H1 (cell line): ENCODE measurements at regions not wholly inside any gene's neighbourhood (a gene's known extent, or its start where the extent isn't known, plus 50 kb on each side); places are given as distances from the start of the nearest gene placed in this dataset.

Experiments used
- CTCF ChIA-PET: fragments of 300-600 bp; sonication (Branson Sonifier 250); formaldehyde crosslinking; loops from one replicate; lab custom pipeline; 2021; ENCODE audit not compliant: partially characterized antibody; lab: Charles Lee
- POLR2A ChIA-PET: fragments of 300-600 bp; sonication (Branson Sonifier 250); formaldehyde crosslinking; loops from one replicate; lab custom pipeline; 2021; ENCODE audit warnings: inconsistent platforms; ENCODE audit not compliant: partially characterized antibody; lab: Charles Lee
- DNase-seq, 2 experiments: peaks; one replicate each; pipeline versions ENCODE4 v3.0.0 to v3.0.0-alpha.2; 2010 to 2022; ENCODE audit warnings: low spot score in 2 of 2, low read depth in 1 of 2, mixed read lengths in 1 of 2
- FAIRE-seq: peaks from 2 replicates; lab custom pipeline; 2011; peaks lifted over from hg19 to GRCh38; lab: Jason Lieb, UNC
- H2AFZ ChIP-seq: 2 replicates; pipeline ENCODE4 v1.8.1; 2012; ENCODE audit warnings: low read length, inconsistent platforms
- H2AK5ac ChIP-seq: 2 replicates; pipeline ENCODE4 v1.6.1; 2013; ENCODE audit warnings: low read depth, low read length
- H2BK120ac ChIP-seq: replicated peaks from 2 replicates; pipeline ENCODE3; 2013; ENCODE audit warnings: low read depth, low read length, inconsistent platforms
- H2BK12ac ChIP-seq: 2 replicates; pipeline ENCODE4 v1.6.1; 2013; ENCODE audit warnings: low read depth, low read length
- H2BK15ac ChIP-seq: 2 replicates; pipeline ENCODE4 v1.6.1; 2013; ENCODE audit warnings: low read length
- H2BK20ac ChIP-seq: 2 replicates; pipeline ENCODE4 v1.6.1; 2013; ENCODE audit warnings: low read length
- H2BK5ac ChIP-seq: 2 replicates; pipeline ENCODE4 v1.6.1; 2013; ENCODE audit warnings: low read depth, low read length
- H3K14ac ChIP-seq: 2 replicates; pipeline ENCODE4 v1.6.1; 2013; ENCODE audit warnings: inconsistent platforms; ENCODE audit not compliant: insufficient read length
- H3K18ac ChIP-seq: 2 replicates; pipeline ENCODE4 v1.6.1; 2013; ENCODE audit warnings: low read length; ENCODE audit errors: extremely low read depth
- H3K23ac ChIP-seq: 2 replicates; pipeline ENCODE4 v1.6.1; 2013; ENCODE audit warnings: inconsistent platforms; ENCODE audit not compliant: insufficient read length
- H3K23me2 ChIP-seq: 2 replicates; pipeline ENCODE4 v1.6.1; 2013; ENCODE audit warnings: low read depth, low read length
- H3K27ac ChIP-seq: 2 replicates; pipeline ENCODE4 v1.6.1; 2011; ENCODE audit warnings: low read depth, low read length, inconsistent platforms
- H3K27me3 ChIP-seq, 4 experiments: replicated peaks in 1 of 4; 1 replicate in 1 of 4; 2 replicates in 3 of 4; pipeline versions ENCODE4 v1.6.1 to v1.8.1; 2011 to 2013; ENCODE audit warnings: low read length in 3 of 4, mild to moderate bottlenecking in 3 of 4, inconsistent platforms in 2 of 4, mixed read lengths in 2 of 4, moderate library complexity in 1 of 4; ENCODE audit not compliant: control insufficient read depth in 3 of 4, insufficient read depth in 3 of 4; ENCODE audit errors: extremely low read depth in 1 of 4
- H3K36me3 ChIP-seq, 4 experiments: 2 replicates each; pipeline versions ENCODE4 v1.6.1 to v1.8.1; 2011 to 2013; ENCODE audit warnings: mild to moderate bottlenecking in 4 of 4, low read length in 3 of 4, moderate library complexity in 2 of 4, control low read depth in 1 of 4, inconsistent platforms in 1 of 4; ENCODE audit not compliant: insufficient read depth in 4 of 4, control insufficient read depth in 2 of 4
- H3K4ac ChIP-seq: replicated peaks from 2 replicates; pipeline ENCODE3; 2013; ENCODE audit warnings: low read length, low read depth, mixed read lengths, inconsistent platforms; ENCODE audit not compliant: insufficient read length
- H3K4me1 ChIP-seq, 4 experiments: replicated peaks in 1 of 4; 1 replicate in 1 of 4; 2 replicates in 3 of 4; pipeline versions ENCODE4 v1.6.1 to v1.8.1; 2011 to 2013; ENCODE audit warnings: low read length in 3 of 4, inconsistent platforms in 2 of 4, mixed read lengths in 1 of 4; ENCODE audit not compliant: insufficient read depth in 4 of 4, control insufficient read depth in 3 of 4
- H3K4me2 ChIP-seq, 2 experiments: 2 replicates each; pipeline versions ENCODE4 v1.6.1 to v1.8.1; 2011 to 2013; ENCODE audit warnings: low read depth in 2 of 2, low read length in 2 of 2, control low read depth in 1 of 2, inconsistent platforms in 1 of 2, mild to moderate bottlenecking in 1 of 2; ENCODE audit not compliant: insufficient read depth in 1 of 2
- H3K4me3 ChIP-seq, 4 experiments: fragments of 200-600, 300-600 bp in 1 of 4; sonication (generic), shearing (Covaris generic), sonication (Bioruptor Twin) in 1 of 4; 2 replicates each; pipeline versions ENCODE4 v1.5.1 to v1.8.1; 2011 to 2016; ENCODE audit warnings: low read length in 4 of 4, low read depth in 3 of 4, control low read depth in 2 of 4, inconsistent platforms in 2 of 4, mild to moderate bottlenecking in 2 of 4, mixed read lengths in 1 of 4, moderate library complexity in 1 of 4; ENCODE audit not compliant: insufficient read depth in 2 of 4; ENCODE audit errors: extremely low read depth in 1 of 4
- H3K56ac ChIP-seq: replicated peaks from 2 replicates; pipeline ENCODE3; 2013; ENCODE audit warnings: low read depth, mild to moderate bottlenecking, mixed read lengths, low read length, inconsistent platforms; ENCODE audit not compliant: insufficient read length
- H3K79me1 ChIP-seq: 2 replicates; pipeline ENCODE4 v1.6.1; 2013; ENCODE audit warnings: low read depth, low read length, control low read depth
- H3K79me2 ChIP-seq, 2 experiments: 2 replicates each; pipeline versions ENCODE4 v1.6.1 to v1.8.1; 2012 to 2013; ENCODE audit warnings: low read length in 2 of 2, mild to moderate bottlenecking in 2 of 2, inconsistent platforms in 1 of 2; ENCODE audit not compliant: insufficient read depth in 2 of 2, control insufficient read depth in 1 of 2
- H3K9ac ChIP-seq, 4 experiments: replicated peaks in 1 of 4; 1 replicate in 1 of 4; 2 replicates in 3 of 4; pipeline versions ENCODE4 v1.6.1 to v1.8.1; 2011 to 2013; ENCODE audit warnings: low read depth in 3 of 4, low read length in 3 of 4, control low read depth in 2 of 4, mild to moderate bottlenecking in 2 of 4, moderate library complexity in 2 of 4, inconsistent platforms in 1 of 4; ENCODE audit errors: extremely low read depth in 1 of 4
- H3K9me3 ChIP-seq, 2 experiments: 2 replicates each; pipeline versions ENCODE4 v1.6.1 to v1.8.1; 2012 to 2013; ENCODE audit warnings: mild to moderate bottlenecking in 2 of 2, moderate library complexity in 2 of 2, control low read depth in 1 of 2, inconsistent platforms in 1 of 2, low read depth in 1 of 2, low read length in 1 of 2, mixed read lengths in 1 of 2; ENCODE audit not compliant: insufficient read depth in 2 of 2
- H4K20me1 ChIP-seq, 2 experiments: replicated peaks in 1 of 2; 2 replicates each; pipeline versions ENCODE3 to v1.8.1; 2011 to 2013; ENCODE audit warnings: inconsistent platforms in 2 of 2, low read length in 2 of 2, mild to moderate bottlenecking in 1 of 2; ENCODE audit not compliant: insufficient read depth in 2 of 2, control insufficient read depth in 1 of 2
- H4K5ac ChIP-seq: 2 replicates; pipeline ENCODE4 v1.6.1; 2013; ENCODE audit warnings: low read length, low read depth, mixed read lengths, inconsistent platforms; ENCODE audit not compliant: insufficient read length
- H4K8ac ChIP-seq: 2 replicates; pipeline ENCODE4 v1.8.0; 2013; ENCODE audit warnings: mild to moderate bottlenecking, moderate library complexity, low read length, inconsistent platforms; ENCODE audit not compliant: insufficient read depth; ENCODE audit errors: extremely low read depth
- H4K91ac ChIP-seq: replicated peaks from 2 replicates; pipeline ENCODE3; 2013; ENCODE audit warnings: low read length, mixed read lengths, inconsistent platforms; ENCODE audit not compliant: insufficient read length
- BACH1 ChIP-seq: IDR thresholded peaks from 2 replicates; pipeline ENCODE4 v1.6.1; 2012; ENCODE audit warnings: low read length, improper control_type of control experiment
- CHD1 ChIP-seq: IDR thresholded peaks from 2 replicates; pipeline ENCODE4 v1.6.1; 2012; ENCODE audit warnings: low read depth, low read length, improper control_type of control experiment
- CTBP2 ChIP-seq: IDR thresholded peaks from 2 replicates; pipeline ENCODE4 v1.7.0; 2011; ENCODE audit warnings: borderline replicate concordance, mild to moderate bottlenecking, moderate library complexity, mixed read lengths, low read length; ENCODE audit not compliant: insufficient read depth, insufficient read length
- EGR1 ChIP-seq: IDR thresholded peaks from 2 replicates; pipeline ENCODE4 v1.6.1; 2011; ENCODE audit warnings: low read depth, low read length, borderline replicate concordance
- EP300 ChIP-seq, 2 experiments: IDR thresholded peaks; 1 replicate in 1 of 2; 2 replicates in 1 of 2; pipeline ENCODE4 v1.6.1; 2011 to 2012; ENCODE audit warnings: low read depth in 2 of 2, low read length in 2 of 2, mild to moderate bottlenecking in 2 of 2, borderline replicate concordance in 1 of 2, inconsistent platforms in 1 of 2, moderate library complexity in 1 of 2
- FOSL1 ChIP-seq: IDR thresholded peaks from 2 replicates; pipeline ENCODE4 v1.6.1; 2011; ENCODE audit warnings: mild to moderate bottlenecking, low read depth, low read length, moderate library complexity; ENCODE audit not compliant: insufficient read depth
- GTF2F1 ChIP-seq: IDR thresholded peaks from 2 replicates; pipeline ENCODE4 v1.6.1; 2012; ENCODE audit warnings: low read depth, low read length, improper control_type of control experiment, borderline replicate concordance
- KDM5A ChIP-seq: fragments of 200-600 bp; IDR thresholded peaks from 2 replicates; pipeline ENCODE4 v1.7.1; 2012; ENCODE audit warnings: mild to moderate bottlenecking, low read length, inconsistent platforms, mixed read lengths
- POLR2AphosphoS5 ChIP-seq: IDR thresholded peaks from 2 replicates; pipeline ENCODE4 v1.6.1; 2011; ENCODE audit warnings: low read depth, low read length
- SAP30 ChIP-seq: fragments of 300-600 bp; sonication (generic); IDR thresholded peaks from 2 replicates; pipeline ENCODE4 v1.7.1; 2012; ENCODE audit warnings: low read length, moderate library complexity, mild to moderate bottlenecking, inconsistent platforms; ENCODE audit not compliant: insufficient read depth, insufficient replicate concordance
- SIRT6 ChIP-seq: IDR thresholded peaks from one replicate; pipeline ENCODE4 v1.7.1; 2012; ENCODE audit warnings: low read length, inconsistent platforms
- SUZ12 ChIP-seq: fragments of 200-600 bp; sonication (generic); IDR thresholded peaks from 2 replicates; pipeline ENCODE4 v1.6.1; 2012; ENCODE audit warnings: mild to moderate bottlenecking, inconsistent platforms, low read length, moderate library complexity, mixed read lengths
- TAF1 ChIP-seq: IDR thresholded peaks from 2 replicates; pipeline ENCODE4 v1.6.1; 2011; ENCODE audit warnings: mild to moderate bottlenecking, low read depth, low read length
- WGBS, 2 experiments: shearing (Covaris generic) in 1 of 2; methylation state at CpG; one replicate each; pipeline versions ENCODE4 v1.1.6 to v1.1.7; 2013 to 2015; ENCODE audit warnings: low lambda C conversion rate in 2 of 2, mixed read lengths in 2 of 2, inconsistent platforms in 1 of 2, low coverage in 1 of 2, missing lambda C conversion rate in 1 of 2; ENCODE audit not compliant: insufficient replicate concordance in 2 of 2, insufficient coverage in 1 of 2, insufficient read length in 1 of 2; ENCODE audit errors: extremely low coverage in 1 of 2, missing lambda C conversion rate in 1 of 2; 5-methylcytosine and 5-hydroxymethylcytosine counted together
- TF ChIP-seq, protein P1 (sequence below): IDR thresholded peaks from 2 replicates; pipeline ENCODE4 v1.6.1; 2012; ENCODE audit warnings: inconsistent platforms

- Histone ChIP-seq H3K23me2 (no peaks in the 10 kb centered on the region), H3K56ac (no peak overlapping the region), H3K79me1 (no peaks in the 10 kb centered on the region), H3K4ac (no peak overlapping the region), H3K14ac (no peak overlapping the region), H2BK20ac (no peak overlapping the region), H3K18ac (no peak overlapping the region), H4K20me1 (no peaks in the 10 kb centered on the region), H4K5ac (no peak overlapping the region), H2AK5ac (no peak overlapping the region), H4K8ac (no peak overlapping the region), H3K36me3 (no peaks in the 10 kb centered on the region), H3K23ac (no peak overlapping the region), H3K4me2 (no peak overlapping the region), H2BK15ac (no peak overlapping the region), H3K27ac (no peak overlapping the region), H2AFZ (no peak overlapping the region), H3K4me1 (peaks cover 0 to 5% (median 2%) of the 10 kb centered on the region in 4 experiments; a peak in 2 of 7 replicates), H3K27me3 (no peaks in the 10 kb centered on the region), H2BK5ac (no peak overlapping the region), H3K79me2 (no peaks in the 10 kb centered on the region), H3K4me3 (no peak overlapping the region), H3K9me3 (no peaks in the 10 kb centered on the region), H3K9ac (no peak overlapping the region), H2BK120ac (no peak overlapping the region), H2BK12ac (no peak overlapping the region), H4K91ac (no peak overlapping the region)
- ChIA-PET CTCF (interaction anchor here (0.9 to 1.0 kb wide), 4 partner anchors 10 to 90 kb away, joined by 3 to 4 read pairs (median 3); partner anchors contain the start of gene NAMPT), POLR2A (no interaction called here)
- FAIRE-seq (no peak), DNase-seq (no peak)
- WGBS, 2 experiments: 98% methylated on average over 2 of the region's 2 CpGs; no CpG with 5 or more reads in 1 of the 2 experiments
- TF ChIP-seq, protein P1, sequence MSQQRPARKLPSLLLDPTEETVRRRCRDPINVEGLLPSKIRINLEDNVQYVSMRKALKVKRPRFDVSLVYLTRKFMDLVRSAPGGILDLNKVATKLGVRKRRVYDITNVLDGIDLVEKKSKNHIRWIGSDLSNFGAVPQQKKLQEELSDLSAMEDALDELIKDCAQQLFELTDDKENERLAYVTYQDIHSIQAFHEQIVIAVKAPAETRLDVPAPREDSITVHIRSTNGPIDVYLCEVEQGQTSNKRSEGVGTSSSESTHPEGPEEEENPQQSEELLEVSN: no peak
- TF ChIP-seq KDM5A (no peak), CHD1 (no peak), SUZ12 (no peak), EGR1 (no peak), TAF1 (no peak), EP300 (IDR thresholded peaks at IDR 0.05; ENCODE audit: borderline replicate concordance in 1 of 2, low read depth in 2 of 2, low read length in 2 of 2) (no peak), SIRT6 (no peak), CTBP2 (no peak), BACH1 (no peak), FOSL1 (no peak), SAP30 (no peak), POLR2AphosphoS5 (no peak), GTF2F1 (no peak)
Measured at GRCh38 chr7:106375499-106375898, 90.7 kb upstream of the NAMPT start.
